ENCODE measurements at regions not wholly inside any gene's neighbourhood (a gene's known extent, or its start where the extent isn't known, plus 50 kb on each side); places are given as distances from the start of the nearest gene placed in this dataset.

DNA sequence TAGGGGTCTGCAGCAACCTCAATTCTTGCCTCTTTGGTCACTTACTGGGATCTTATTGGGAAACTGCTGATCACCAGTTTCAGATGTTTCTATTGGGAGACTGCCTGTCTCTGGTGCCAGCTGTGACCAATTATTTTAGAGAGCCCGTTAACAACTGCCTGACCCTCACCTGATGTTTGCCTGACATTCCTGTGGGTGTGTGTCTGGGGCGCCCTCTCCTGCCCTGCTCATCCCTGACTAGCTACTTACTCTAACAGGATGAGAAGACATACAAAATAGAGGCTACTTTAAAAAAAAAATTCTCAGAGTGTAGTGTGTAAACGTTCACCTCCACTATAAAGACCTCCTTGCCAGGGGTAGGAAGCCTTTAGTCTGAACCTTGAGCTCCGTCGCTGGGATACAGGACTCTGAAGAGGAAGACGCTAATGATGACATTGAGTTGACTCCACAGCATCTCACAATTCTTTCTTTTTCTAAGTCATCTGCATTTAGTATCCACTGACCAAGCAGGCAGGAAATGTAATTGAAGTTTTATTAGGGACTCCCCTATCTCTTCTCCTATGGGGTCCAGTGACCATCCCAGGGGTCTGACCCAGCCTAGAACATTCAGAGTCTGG, 54.6 kb upstream of the DDR1 start:
- TF ChIP-seq, protein P1, sequence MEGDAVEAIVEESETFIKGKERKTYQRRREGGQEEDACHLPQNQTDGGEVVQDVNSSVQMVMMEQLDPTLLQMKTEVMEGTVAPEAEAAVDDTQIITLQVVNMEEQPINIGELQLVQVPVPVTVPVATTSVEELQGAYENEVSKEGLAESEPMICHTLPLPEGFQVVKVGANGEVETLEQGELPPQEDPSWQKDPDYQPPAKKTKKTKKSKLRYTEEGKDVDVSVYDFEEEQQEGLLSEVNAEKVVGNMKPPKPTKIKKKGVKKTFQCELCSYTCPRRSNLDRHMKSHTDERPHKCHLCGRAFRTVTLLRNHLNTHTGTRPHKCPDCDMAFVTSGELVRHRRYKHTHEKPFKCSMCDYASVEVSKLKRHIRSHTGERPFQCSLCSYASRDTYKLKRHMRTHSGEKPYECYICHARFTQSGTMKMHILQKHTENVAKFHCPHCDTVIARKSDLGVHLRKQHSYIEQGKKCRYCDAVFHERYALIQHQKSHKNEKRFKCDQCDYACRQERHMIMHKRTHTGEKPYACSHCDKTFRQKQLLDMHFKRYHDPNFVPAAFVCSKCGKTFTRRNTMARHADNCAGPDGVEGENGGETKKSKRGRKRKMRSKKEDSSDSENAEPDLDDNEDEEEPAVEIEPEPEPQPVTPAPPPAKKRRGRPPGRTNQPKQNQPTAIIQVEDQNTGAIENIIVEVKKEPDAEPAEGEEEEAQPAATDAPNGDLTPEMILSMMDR (IDR thresholded peaks at IDR 0.05) = no peak
- TF ChIP-seq POLR2A (IDR thresholded peaks at IDR 0.05) = no peak

Data from breast epithelium (tissue), 3 donors.